Stimulated activated CD8-positive, alpha-beta memory T cell treated with anti-CD3 and anti-CD28 coated beads, Interleukin-7, amount 100 ng/mL, for 24 hours (primary cell): ENCODE measurements at regions not wholly inside any gene's neighbourhood (a gene's known extent, or its start where the extent isn't known, plus 50 kb on each side); places are given as distances from the start of the nearest gene placed in this dataset.

Experiments used
- DNase-seq: peaks from one replicate; pipeline ENCODE4 v3.0.0-alpha.2; 2020; ENCODE audit warnings: low read depth

DNA sequence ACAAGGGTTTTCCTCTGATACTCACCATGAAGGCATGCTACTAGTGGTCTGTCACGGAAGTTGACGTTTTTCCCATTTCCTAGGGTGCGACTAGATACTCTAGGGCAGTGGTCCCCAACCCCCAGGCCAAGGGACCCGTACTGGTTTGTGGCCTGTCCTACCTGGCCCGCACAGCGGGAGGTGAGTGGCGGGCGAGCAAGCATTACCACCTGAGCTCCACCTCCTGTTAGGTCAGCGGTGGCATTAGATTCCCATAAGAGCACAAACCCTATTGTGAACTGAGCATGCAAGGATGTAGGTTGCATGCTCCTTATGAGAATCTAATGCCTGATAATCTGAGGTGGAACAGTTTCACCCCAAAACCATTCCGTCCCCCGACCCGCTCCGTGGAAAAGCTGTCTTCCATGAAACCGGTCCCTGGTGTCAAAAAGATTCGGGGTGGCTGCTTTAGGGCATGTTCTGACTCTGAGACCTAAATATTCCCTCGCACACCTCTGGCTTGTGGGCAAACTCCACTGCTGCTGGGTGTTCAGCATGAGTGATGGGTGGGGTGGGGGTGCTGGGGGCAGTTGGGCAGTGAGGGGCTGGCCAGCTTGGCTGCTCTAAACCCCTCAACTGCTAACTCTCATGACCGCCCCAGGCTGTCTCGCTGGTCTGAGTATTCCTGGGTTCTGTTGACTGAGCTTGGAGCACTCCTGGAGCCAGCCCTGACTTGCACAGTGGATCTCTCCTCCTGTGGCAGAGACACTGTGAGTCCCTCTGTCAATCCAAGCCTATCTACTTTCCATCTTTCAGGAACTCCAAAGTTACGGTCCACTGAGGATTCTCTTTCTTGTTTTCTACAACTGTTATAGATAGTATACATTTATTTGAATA, 78.3 kb upstream of the NEK6 start:
- DNase-seq: no peak

DNA sequence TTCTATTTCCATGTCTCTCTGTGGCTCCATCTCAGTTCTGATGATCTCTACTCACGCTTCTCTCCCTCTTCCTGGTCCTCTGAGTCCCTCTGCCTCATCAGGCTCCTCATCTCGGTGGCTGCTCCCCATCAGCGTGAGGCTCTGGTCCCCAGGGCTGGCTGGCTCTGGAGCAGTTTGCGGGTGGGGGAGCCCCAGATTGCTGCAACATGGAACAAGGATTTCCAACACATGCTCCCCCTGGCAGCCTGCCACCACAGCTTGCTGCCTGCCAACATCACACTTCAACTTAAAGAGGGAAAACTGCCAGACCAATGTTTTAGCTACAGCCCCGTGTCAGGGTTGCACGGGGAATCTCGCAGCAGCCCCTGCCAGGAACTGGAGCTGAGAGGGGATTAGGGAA, 77.2 kb upstream of the NEK6 start:
- DNase-seq: no peak

- DNase-seq: no peak
Measured at GRCh38 chr9:124182741-124183140, 75.0 kb upstream of the NEK6 start.

DNA sequence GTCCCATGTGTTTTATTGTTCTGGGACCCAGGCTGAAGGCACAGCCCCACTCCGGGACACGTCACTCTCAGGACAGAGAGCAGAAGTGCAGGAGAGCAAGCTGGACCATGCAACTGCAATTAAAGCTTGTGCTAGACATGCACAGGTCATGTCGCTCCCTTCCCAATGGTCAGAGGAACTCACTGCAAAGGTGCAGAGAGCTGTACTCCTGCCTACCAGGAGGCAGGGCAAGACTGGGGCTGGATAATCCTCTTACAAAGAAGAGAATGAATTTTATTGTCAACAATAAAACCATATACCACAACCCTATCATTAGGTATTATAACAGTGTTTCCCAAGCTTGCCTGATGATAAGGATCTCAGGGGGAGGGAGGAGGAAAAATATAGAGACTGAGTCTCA, 74.0 kb upstream of the NEK6 start:
- DNase-seq: no peak

DNA sequence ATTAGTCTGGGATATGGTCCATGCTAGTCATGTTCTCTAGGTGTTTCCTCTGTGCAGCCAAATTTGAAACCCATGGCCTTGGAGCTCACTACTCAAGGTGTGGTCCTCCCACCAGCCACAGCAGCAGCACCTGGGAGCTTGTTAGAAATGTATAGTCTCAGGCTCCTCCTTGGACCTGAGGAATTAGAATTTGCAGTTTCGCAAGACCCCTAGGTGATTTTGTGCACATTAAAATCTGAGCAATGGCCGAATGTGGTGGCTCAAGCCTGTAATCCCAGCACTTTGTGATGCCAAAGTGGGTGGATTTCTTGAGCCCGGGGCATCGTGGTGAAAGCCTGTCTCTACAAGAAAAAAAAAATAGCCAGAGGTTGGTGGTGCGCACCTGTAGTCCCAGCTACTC, 72.3 kb upstream of the NEK6 start:
- DNase-seq: no peak

- no peak for DNase-seq
Measured at GRCh38 chr9:124187311-124187710, 70.4 kb upstream of the NEK6 start.

- no peak for DNase-seq
Measured at GRCh38 chr9:124188331-124189110, 69.2 kb upstream of the NEK6 start.

- DNase-seq: no peak
Measured at GRCh38 chr9:124190761-124191160, 67.0 kb upstream of the NEK6 start.

DNA sequence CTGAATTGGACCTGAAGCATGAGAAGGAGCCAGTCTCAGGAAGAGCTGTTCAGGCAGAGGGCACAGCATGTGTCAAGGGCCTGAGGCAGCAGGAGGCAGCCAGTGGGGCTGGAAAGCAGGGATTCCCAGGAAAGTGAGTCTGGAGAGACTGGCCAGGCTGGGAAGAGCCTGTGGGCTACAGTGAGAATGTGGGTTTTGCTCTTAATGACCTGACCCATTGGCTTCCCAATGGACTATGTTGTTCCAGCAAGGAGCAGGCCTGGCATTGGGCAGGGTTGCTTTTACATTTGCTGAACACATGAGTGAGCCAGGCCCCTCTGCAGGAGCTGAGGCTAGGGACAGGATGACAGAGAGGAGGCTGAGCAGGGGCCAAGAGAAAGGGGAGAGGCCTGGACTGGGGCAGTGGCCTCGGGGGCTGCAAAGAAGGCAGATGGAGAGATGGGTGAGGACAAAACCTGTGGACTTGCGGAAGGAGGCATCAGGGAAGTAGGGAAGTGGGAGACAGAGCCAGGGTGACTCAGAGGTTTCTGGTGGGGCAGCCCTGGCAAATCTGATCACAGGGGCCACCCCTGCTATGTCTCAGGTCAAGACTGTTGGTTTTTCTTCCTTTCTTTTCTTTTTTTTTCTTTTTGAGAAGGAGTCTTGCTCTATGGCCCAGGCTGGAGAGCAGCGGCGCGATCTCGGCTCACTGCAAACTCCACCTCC, 65.9 kb upstream of the NEK6 start:
- no peak for DNase-seq

GRCh38 chr9:124196814-124197176, 61.0 kb upstream of the NEK6 start:
- no peak for DNase-seq

GRCh38 chr9:124197177-124198095, 60.3 kb upstream of the NEK6 start:
- no peak for DNase-seq

DNA sequence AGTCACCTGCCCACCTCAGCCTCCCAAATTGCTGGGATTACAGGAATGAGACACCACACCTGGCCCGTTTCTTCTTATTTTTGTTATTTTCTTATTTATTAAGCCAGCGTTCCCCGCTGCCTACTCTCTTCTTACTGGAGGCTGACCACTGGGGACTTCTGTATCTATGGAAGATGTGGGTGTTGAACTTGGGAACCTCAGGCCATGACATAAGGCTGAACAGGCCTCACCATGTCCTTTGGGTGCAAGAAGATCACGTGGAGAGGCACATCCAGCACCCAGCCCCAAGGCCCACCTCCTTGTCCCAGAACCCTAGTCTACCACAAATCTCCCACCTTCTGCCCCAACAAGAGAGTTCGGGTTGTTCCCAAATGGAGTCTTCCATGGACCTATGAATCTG, 59.4 kb upstream of the NEK6 start:
- DNase-seq: no peak

- no peak for DNase-seq
Measured at GRCh38 chr9:124198948-124199347, 58.8 kb upstream of the NEK6 start.

DNA sequence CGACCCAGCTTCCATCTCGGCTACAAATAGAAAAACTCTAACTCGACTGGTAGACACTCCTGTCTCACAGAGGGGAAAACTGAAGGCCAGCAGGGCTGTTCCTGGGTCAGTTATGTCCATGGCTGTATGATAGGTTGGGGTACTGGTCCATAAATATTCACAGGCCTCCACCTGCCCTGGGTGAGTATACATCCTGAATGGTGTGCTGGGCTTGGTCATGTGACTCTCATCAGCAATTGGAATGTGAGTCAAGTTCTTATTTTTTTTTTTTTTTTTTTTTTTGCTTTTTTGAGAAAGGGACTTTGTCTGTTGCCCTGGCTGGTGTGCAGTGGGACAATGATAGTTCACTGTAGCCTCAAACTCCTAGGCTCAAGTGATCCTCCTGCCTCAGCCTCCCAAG, 58.3 kb upstream of the NEK6 start:
- no peak for DNase-seq

- peak; percentile 68 for DNase-seq
Measured at GRCh38 chr9:124202447-124202971, 55.2 kb upstream of the NEK6 start.

DNA sequence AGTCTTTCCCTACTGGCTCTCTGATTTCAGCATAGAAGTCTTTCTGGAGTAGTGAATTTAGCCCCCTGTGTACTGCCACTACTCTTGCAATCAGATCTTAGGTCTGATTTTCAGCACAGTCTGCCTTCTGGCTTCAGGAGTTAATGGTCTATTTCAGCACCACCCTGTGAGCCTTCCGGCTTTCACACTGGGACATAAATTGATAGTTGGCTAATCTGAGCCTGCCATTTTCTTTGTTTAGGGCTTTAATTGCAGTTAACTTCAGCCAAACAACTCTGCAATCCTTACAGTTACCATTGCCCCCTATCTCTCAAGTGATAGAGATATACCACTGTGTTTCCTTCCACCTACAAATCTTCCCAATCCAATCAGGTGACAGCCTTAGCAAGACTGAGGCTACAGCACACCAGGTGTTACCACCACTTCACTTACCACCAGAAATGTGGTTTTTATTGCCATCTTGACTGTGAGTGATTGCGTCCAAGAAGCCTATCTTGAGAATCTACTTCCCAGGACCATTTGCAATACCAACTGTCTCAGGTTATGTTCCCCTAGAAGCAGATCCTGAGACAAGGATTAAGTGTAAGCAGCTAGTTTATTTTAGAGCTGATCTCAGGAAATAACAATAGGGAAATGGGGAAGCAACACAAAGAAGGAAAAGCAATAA, 51.9 kb upstream of the NEK6 start:
- no peak for DNase-seq

GRCh38 chr9:124206391-124206790, 51.4 kb upstream of the NEK6 start:
- DNase-seq: no peak
